ENCODE measurements at regions not wholly inside any gene's neighbourhood (a gene's known extent, or its start where the extent isn't known, plus 50 kb on each side); places are given as distances from the start of the nearest gene placed in this dataset.
"Not testable (repeated sequence)": the region's sequence is repeated elsewhere in the genome, so short reads cannot be mapped to it uniquely, and the experiment has no call there.

DNA sequence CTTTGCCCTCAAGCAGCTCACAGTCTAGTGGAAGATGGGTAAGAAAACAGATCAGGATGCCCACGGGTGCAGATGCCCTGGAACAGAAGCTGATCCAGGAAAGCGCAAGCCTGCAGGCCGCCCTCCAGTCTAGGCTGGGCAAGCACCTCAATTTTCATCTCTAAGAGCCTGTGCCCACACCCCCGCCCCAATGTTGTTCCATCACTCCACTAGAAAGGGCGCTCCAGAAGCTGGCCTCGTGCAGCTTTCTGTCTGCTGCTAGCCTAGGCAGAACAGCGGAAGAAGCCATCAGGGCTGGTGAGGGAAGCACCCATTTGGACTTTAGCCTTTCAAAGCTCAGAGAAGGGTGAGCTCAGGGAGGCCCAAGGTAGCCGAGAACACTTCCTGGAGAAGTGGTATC is 527.1 kb downstream of the TP53TG3F start:
- TF ChIP-seq POLR2AphosphoS5 (IDR thresholded peaks at IDR 0.05): not testable (repeated sequence)
- TF ChIP-seq, protein P1, sequence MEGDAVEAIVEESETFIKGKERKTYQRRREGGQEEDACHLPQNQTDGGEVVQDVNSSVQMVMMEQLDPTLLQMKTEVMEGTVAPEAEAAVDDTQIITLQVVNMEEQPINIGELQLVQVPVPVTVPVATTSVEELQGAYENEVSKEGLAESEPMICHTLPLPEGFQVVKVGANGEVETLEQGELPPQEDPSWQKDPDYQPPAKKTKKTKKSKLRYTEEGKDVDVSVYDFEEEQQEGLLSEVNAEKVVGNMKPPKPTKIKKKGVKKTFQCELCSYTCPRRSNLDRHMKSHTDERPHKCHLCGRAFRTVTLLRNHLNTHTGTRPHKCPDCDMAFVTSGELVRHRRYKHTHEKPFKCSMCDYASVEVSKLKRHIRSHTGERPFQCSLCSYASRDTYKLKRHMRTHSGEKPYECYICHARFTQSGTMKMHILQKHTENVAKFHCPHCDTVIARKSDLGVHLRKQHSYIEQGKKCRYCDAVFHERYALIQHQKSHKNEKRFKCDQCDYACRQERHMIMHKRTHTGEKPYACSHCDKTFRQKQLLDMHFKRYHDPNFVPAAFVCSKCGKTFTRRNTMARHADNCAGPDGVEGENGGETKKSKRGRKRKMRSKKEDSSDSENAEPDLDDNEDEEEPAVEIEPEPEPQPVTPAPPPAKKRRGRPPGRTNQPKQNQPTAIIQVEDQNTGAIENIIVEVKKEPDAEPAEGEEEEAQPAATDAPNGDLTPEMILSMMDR (IDR thresholded peaks at IDR 0.05): not testable (repeated sequence)
